ENCODE measurements at regions not wholly inside any gene's neighbourhood (a gene's known extent, or its start where the extent isn't known, plus 50 kb on each side); places are given as distances from the start of the nearest gene placed in this dataset.

GRCh38 chr6:145022199-145022796, 713.0 kb downstream of the EPM2A start:
- TF ChIP-seq CTCF (IDR thresholded peaks at IDR 0.05; ENCODE audit: low read length) = no peak
- no peak for TF ChIP-seq EZH2phosphoT487 (IDR thresholded peaks at IDR 0.05; ENCODE audit: low read length)
